ENCODE measurements at regions not wholly inside any gene's neighbourhood (a gene's known extent, or its start where the extent isn't known, plus 50 kb on each side); places are given as distances from the start of the nearest gene placed in this dataset.

DNA sequence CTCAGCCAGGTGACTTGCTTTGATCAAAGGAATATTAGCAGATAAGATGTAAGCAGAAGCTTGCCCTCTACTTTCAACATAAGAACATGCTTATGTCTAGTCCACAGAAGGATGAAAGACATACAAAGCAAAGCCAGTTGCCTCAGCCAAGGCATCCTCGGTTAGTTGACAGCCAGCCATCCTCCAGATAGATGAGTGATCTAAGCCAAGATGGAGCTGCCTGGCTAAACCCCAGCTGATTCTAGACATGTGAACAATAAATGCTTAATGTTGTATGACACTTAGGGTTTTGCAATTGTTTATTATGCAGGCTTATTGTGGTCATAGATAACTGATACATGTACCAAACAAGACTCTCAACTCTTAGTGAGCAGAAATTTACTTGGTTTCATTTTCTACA lies 157.6 kb upstream of the TMTC2 start:
- H3K9me3 Mint-ChIP-seq (ENCODE audit: low read depth), result no peaks in the 10 kb centered on the region
- no peaks in the 10 kb centered on the region for H3K27me3 Mint-ChIP-seq
- H3K4me3 Mint-ChIP-seq (ENCODE audit: low read depth), result no peak overlapping the region
- no peak for DNase-seq (ENCODE audit: low spot score, unreplicated experiment)
- TF ChIP-seq, protein P1, sequence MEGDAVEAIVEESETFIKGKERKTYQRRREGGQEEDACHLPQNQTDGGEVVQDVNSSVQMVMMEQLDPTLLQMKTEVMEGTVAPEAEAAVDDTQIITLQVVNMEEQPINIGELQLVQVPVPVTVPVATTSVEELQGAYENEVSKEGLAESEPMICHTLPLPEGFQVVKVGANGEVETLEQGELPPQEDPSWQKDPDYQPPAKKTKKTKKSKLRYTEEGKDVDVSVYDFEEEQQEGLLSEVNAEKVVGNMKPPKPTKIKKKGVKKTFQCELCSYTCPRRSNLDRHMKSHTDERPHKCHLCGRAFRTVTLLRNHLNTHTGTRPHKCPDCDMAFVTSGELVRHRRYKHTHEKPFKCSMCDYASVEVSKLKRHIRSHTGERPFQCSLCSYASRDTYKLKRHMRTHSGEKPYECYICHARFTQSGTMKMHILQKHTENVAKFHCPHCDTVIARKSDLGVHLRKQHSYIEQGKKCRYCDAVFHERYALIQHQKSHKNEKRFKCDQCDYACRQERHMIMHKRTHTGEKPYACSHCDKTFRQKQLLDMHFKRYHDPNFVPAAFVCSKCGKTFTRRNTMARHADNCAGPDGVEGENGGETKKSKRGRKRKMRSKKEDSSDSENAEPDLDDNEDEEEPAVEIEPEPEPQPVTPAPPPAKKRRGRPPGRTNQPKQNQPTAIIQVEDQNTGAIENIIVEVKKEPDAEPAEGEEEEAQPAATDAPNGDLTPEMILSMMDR (IDR thresholded peaks at IDR 0.05; ENCODE audit: unreplicated experiment), result no peak
- no peak overlapping the region for H3K27ac Mint-ChIP-seq
- peaks cover 6% of the 10 kb centered on the region for H3K4me1 Mint-ChIP-seq (ENCODE audit: low read depth)
- no peaks in the 10 kb centered on the region for H3K36me3 Mint-ChIP-seq (ENCODE audit: insufficient read depth)

DNA sequence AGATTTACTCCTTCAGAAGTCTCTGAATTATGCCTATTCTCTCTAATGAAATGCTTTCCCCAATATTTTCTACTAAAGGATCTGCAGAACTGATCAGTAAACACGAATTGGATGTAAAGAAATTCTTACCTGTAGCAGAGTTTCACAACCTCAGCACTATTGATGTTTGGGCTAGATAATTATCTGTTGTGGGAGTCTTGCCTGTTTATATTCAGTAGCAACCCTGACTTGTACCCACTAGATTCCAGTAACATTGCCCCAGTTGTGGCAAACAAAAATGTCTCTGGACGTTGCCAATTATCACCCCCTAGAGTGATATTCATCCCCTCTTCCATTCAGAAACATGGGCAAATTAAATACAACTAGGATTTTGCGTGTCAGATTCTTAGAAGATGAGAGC lies 156.8 kb upstream of the TMTC2 start:
- Mint-ChIP-seq H3K9me3 (ENCODE audit: low read depth) (no peaks in the 10 kb centered on the region), H3K4me3 (ENCODE audit: low read depth) (no peak overlapping the region), H3K27ac (no peak overlapping the region), H3K36me3 (ENCODE audit: insufficient read depth) (no peaks in the 10 kb centered on the region), H3K4me1 (ENCODE audit: low read depth) (no peaks in the 10 kb centered on the region), H3K27me3 (no peaks in the 10 kb centered on the region)
- DNase-seq (ENCODE audit: low spot score, unreplicated experiment), result no peak
- TF ChIP-seq, protein P1 (IDR thresholded peaks at IDR 0.05; ENCODE audit: unreplicated experiment), result no peak

DNA sequence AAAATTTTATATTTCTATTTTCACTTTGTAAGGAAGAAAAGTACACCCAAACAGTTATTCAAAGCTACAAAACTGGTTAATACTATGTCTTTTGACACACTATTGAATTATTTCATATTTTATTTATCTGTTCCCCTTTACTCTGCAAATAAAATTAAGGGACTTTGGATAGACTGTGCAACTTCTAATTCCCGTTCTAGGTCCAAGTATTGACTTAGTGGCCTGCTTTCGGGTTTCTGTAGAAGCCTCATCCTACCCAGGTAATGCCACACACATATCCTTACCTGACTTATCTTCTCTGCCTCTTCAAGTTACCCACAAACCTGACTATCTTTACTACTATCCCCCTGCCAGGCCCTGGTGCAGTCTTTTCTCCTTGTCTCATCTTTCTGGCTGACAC lies 156.3 kb upstream of the TMTC2 start:
- TF ChIP-seq, protein P1 (IDR thresholded peaks at IDR 0.05; ENCODE audit: unreplicated experiment), result no peak
- Mint-ChIP-seq H3K9me3 (ENCODE audit: low read depth) (no peaks in the 10 kb centered on the region), H3K4me1 (ENCODE audit: low read depth) (no peaks in the 10 kb centered on the region), H3K4me3 (ENCODE audit: low read depth) (no peak overlapping the region), H3K27me3 (no peaks in the 10 kb centered on the region), H3K27ac (no peak overlapping the region), H3K36me3 (ENCODE audit: insufficient read depth) (no peaks in the 10 kb centered on the region)
- no peak for DNase-seq (ENCODE audit: low spot score, unreplicated experiment)

DNA sequence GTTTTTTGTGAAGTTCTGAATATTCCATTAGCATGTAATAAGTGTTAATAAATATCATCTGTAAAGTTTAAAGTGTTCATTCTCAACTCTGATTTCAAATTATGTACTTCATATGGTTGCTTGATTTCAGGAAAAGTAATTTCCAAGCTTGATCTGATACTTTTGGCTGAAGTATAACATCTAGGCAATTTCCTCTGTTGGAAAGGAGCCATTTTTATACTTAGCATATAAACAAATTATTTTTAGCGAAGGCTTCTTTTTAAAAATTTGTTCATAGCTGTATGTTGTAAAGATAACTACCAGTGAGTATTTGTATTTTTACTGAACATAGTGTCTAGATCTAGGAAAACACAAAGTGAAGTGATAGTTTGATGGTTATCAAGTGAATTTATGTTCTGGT lies 153.4 kb upstream of the TMTC2 start:
- H3K4me1 Mint-ChIP-seq (ENCODE audit: low read depth), result no peaks in the 10 kb centered on the region
- no peak for DNase-seq (ENCODE audit: low spot score, unreplicated experiment)
- TF ChIP-seq, protein P1 (IDR thresholded peaks at IDR 0.05; ENCODE audit: unreplicated experiment), result no peak
- H3K36me3 Mint-ChIP-seq (ENCODE audit: insufficient read depth), result no peaks in the 10 kb centered on the region
- H3K4me3 Mint-ChIP-seq (ENCODE audit: low read depth), result no peak overlapping the region
- H3K9me3 Mint-ChIP-seq (ENCODE audit: low read depth), result no peaks in the 10 kb centered on the region
- H3K27me3 Mint-ChIP-seq, result no peaks in the 10 kb centered on the region
- no peak overlapping the region for H3K27ac Mint-ChIP-seq

DNA sequence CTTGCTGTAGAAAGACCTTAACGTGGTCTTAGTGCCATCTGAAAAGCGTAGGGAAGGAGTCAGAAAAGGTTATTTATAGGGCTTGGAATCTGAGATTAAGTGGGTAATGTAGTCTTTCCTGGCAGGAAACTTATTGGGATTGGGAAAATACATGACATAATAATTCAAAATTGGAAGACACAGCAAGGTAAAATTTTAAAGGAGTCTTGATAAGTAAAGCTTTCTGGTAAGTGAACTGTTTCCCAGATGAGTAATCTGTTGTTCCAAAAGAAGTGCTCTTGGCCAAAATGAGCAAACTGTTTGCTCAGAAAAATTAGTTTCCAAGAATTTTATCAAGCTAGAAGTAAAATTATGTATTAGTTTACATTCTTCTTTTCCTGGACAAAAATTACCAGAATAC lies 149.3 kb upstream of the TMTC2 start:
- Mint-ChIP-seq H3K4me1 (ENCODE audit: low read depth) (no peaks in the 10 kb centered on the region), H3K27me3 (no peaks in the 10 kb centered on the region), H3K4me3 (ENCODE audit: low read depth) (no peak overlapping the region), H3K9me3 (ENCODE audit: low read depth) (peaks cover 15% of the 10 kb centered on the region), H3K27ac (no peak overlapping the region), H3K36me3 (ENCODE audit: insufficient read depth) (no peaks in the 10 kb centered on the region)
- TF ChIP-seq, protein P1 (IDR thresholded peaks at IDR 0.05; ENCODE audit: unreplicated experiment), result no peak
- no peak for DNase-seq (ENCODE audit: low spot score, unreplicated experiment)
